Stimulated activated naive CD8-positive, alpha-beta T cell treated with anti-CD3 and anti-CD28 coated beads, Interleukin-15, Interleukin-2, amounts not matched to agents 100 ng/mL and 50 ng/mL, for 24 hours (primary cell): ENCODE measurements at regions not wholly inside any gene's neighbourhood (a gene's known extent, or its start where the extent isn't known, plus 50 kb on each side); places are given as distances from the start of the nearest gene placed in this dataset.

Experiments
- H3K27ac Mint-ChIP-seq: one replicate; pipeline ENCODE4 v1.8.0; 2021; ENCODE audit warnings: mild to moderate bottlenecking, mixed read lengths
- H3K27me3 Mint-ChIP-seq: one replicate; pipeline ENCODE4 v1.8.0; 2021; ENCODE audit warnings: mixed read lengths
- H3K36me3 Mint-ChIP-seq: one replicate; pipeline ENCODE4 v1.8.0; 2021; ENCODE audit warnings: low read depth, mixed read lengths
- H3K4me1 Mint-ChIP-seq: one replicate; pipeline ENCODE4 v1.8.0; 2021; ENCODE audit warnings: low read depth, mixed read lengths
- H3K4me3 Mint-ChIP-seq: one replicate; pipeline ENCODE4 v1.8.0; 2021; ENCODE audit warnings: mild to moderate bottlenecking, mixed read lengths
- H3K9me3 Mint-ChIP-seq: one replicate; pipeline ENCODE4 v1.8.0; 2021; ENCODE audit warnings: mixed read lengths

DNA sequence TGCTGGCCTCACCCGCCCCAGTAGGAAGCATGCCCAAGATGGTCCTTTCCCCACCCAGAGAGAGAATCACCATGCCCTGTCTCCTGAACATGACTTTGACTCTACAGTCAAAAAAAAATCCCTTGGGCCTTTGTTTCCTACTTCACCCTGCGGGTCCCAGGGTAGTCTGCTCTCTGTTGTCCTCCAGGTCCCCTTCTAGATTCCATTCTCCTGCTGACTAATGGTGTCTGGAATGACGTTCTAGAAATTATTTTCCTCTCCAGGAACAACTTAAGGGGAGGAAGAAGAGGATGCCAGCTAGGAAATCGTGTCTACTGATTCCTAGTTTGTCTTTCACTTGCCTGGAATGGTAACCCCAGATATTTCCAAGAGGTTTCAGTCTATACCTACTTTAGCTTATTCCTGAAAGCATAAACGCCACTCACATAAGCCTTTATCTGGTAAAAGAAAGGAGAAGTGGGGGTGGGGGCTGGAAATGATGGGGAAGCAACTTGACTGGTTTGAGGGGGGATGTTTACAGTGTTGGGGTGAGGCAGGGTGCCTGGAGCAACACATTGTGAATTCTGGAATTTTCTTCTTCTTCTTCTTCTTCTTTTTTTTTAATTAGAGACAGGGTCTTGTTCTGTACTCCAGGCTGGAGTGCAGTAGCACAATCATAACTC lies 93.9 kb downstream of the SNX18 start:
- Mint-ChIP-seq H3K36me3 (peaks cover 4% of the 10 kb centered on the region), H3K4me1 (peaks cover 28% of the 10 kb centered on the region), H3K27ac (no peak overlapping the region), H3K27me3 (no peaks in the 10 kb centered on the region), H3K9me3 (peaks cover 8% of the 10 kb centered on the region), H3K4me3 (no peak overlapping the region)

DNA sequence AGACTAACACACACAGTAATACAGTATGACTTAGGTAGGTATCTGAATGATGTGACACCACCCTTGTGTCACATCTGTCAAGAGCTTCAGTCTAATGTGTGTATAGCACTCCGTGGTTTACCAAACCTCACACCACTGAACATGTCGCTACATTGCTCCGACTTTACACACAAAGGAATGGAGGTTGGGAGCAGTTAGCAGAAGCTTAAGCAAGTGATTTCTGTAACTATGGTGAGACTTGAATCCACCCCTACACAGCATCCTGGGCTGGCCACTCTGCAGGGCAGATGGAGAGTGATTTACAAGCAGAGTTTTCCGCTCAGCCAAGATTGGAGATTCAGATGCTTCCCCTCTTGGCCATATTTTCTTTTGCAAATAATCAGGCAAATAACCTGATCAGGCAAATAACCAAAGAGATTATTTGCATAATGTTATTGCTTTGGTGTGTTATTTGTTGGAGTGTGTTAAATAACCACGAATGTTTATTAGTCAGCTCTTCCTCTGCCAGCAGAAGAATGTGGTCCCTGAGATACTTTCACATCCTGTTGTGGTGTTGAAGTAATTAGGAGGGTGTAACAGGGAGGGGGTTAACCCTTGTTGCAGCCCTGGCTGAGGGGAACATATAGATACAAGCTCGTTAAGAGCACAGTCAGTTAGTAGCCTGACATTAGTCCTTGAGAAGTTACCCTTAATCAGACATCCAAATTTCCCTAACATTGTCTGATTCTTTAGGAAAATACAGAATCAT lies 92.8 kb downstream of the SNX18 start:
- Mint-ChIP-seq H3K27me3 (no peaks in the 10 kb centered on the region), H3K4me1 (peaks cover 27% of the 10 kb centered on the region), H3K4me3 (peak overlapping the region; percentile 30), H3K27ac (peak overlapping the region; percentile 80), H3K9me3 (peaks cover 8% of the 10 kb centered on the region), H3K36me3 (peaks cover 4% of the 10 kb centered on the region)

DNA sequence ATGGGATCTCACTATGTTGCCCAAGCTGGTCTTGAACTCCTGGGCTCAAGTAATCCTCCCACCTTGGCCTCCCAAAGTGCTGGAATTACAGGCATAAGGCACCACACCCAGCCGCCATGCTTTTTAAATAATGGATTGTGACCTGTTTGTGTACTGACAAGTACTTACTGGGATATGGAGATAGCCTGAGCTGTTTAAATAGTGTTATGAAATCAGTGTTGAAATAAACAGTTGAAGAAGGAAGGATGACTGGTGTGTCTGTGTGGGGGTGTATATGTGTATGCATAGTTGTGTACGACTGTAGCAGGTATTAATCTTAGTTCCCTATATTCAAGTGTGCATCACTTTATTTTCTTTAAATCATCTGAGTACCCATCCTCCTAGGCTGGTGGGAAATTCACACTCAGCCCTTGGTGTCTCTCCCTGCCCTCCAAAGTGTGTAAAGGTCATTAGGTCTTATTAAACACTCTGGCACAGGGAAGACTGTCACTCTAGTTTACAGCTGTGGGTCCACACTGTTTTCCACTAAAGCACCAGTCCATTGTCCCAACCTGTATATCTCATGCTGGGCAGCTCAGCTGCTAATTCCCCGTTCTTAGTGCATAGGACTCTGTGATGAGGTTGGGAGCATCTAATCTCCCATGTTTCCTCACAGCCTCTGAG lies 91.0 kb downstream of the SNX18 start:
- no peak overlapping the region for H3K4me3 Mint-ChIP-seq
- H3K27me3 Mint-ChIP-seq = no peaks in the 10 kb centered on the region
- H3K36me3 Mint-ChIP-seq = peaks cover 4% of the 10 kb centered on the region
- H3K4me1 Mint-ChIP-seq = peaks cover 24% of the 10 kb centered on the region
- peaks cover 8% of the 10 kb centered on the region for H3K9me3 Mint-ChIP-seq
- no peak overlapping the region for H3K27ac Mint-ChIP-seq

DNA sequence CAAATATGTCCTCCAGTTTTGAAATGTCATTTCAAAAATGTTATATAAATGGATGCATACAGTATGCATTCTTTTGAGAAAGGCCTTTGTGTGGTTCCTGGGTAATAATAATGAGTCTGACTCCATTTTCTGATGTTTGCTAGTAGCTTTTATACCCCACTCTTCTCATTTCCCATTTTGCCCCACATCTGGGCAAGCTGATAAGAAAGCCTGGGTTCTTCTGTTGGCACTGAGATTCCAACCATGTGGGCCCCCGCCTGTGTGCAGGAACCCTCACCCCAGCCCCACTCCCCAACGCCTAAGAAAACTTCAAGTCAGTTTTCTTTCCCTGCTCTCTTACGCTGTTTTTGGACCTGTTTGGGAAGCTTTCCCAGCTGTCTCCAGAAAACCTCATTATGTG lies 89.4 kb downstream of the SNX18 start:
- Mint-ChIP-seq H3K4me3 (no peak overlapping the region), H3K9me3 (peaks cover 8% of the 10 kb centered on the region), H3K27ac (no peak overlapping the region), H3K36me3 (peaks cover 4% of the 10 kb centered on the region), H3K4me1 (peaks cover 24% of the 10 kb centered on the region), H3K27me3 (no peaks in the 10 kb centered on the region)

DNA sequence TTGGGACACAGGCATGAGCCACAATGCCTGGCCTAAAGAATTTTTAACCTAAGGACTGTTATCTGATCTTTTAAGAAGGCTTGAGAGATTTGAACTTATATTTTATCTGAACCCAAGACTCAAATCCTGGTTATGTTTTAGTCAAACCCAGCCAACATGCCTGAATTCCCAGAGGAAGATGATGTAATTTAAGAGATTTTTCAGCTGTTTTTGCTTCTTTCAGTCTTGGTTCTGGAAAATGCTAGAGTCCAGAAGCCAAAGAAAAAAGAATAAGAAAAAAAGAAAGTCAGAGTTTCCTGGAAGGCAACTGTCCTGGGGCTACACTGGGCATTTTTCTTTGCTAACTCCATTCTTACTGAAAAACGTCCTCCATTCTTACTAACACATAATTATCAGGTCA lies 85.8 kb downstream of the SNX18 start:
- no peaks in the 10 kb centered on the region for H3K9me3 Mint-ChIP-seq
- H3K4me3 Mint-ChIP-seq = no peak overlapping the region

GRCh38 chr5:54602475-54602874 lies 84.9 kb downstream of the SNX18 start:
- Mint-ChIP-seq H3K4me3 (no peak overlapping the region), H3K36me3 (no peaks in the 10 kb centered on the region), H3K27ac (no peak overlapping the region), H3K9me3 (no peaks in the 10 kb centered on the region), H3K27me3 (no peaks in the 10 kb centered on the region), H3K4me1 (no peaks in the 10 kb centered on the region)

More for the DNA sequence above, 85.8 kb downstream of the SNX18 start:
- Mint-ChIP-seq H3K27me3 (no peaks in the 10 kb centered on the region), H3K4me1 (no peaks in the 10 kb centered on the region), H3K27ac (no peak overlapping the region), H3K36me3 (no peaks in the 10 kb centered on the region)

DNA sequence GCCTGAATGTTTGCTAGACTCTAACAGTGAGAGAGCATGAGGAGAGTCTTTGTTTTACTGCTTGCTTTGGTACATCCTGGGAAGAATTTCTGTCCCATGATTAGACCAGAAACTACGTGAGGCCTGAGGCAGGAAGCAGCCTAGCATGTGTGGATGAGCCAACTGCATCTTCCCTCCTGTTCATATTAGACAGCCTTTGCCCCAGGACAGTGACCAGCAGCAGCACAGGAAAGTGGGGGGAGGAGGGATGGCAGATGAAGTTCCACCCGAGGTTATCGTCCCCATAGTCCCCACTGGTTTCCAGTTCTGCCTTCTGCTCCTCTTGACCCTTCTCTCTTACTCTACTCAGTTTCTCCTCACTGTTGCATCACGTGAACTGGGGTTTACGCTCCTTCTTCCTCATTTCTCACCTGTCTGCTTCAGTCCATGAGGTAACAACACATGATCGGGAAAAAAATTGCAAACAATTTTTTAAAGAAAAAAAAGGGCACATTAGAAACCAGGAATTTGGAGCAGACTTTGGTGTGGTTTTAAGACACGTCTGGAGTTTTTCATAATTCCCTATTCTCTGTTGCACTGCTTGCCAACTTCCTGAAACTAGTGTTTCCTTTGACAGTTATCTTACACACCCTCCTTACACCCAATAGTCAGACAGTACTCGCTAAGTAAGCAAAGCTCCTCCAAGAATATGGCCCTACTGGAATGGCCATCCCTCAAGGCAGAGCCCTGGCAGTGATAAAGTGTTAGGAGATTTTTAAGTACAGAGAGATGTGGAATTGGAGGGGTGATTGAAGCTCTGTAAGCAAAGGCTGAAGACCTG lies 84.1 kb downstream of the SNX18 start:
- Mint-ChIP-seq H3K4me1 (no peaks in the 10 kb centered on the region), H3K27me3 (no peaks in the 10 kb centered on the region), H3K36me3 (no peaks in the 10 kb centered on the region), H3K27ac (no peak overlapping the region), H3K4me3 (no peak overlapping the region), H3K9me3 (peaks cover 4% of the 10 kb centered on the region)
